OCI-LY1 (cell line): ENCODE measurements at regions not wholly inside any gene's neighbourhood (a gene's known extent, or its start where the extent isn't known, plus 50 kb on each side); places are given as distances from the start of the nearest gene placed in this dataset.

ENCODE experiments used
- EZH2 ChIP-seq: fragments of 200-600 bp; sonication (generic), shearing (Covaris generic); IDR thresholded peaks from 2 replicates; pipeline ENCODE4 v1.8.0; 2017; ENCODE audit warnings: borderline replicate concordance, mixed run types, mild to moderate bottlenecking, antibody characterized with exemption, low read length, moderate library complexity, mixed read lengths
- TF ChIP-seq, protein P1 (sequence below): fragments of 200-600 bp; sonication (generic), shearing (Covaris generic); IDR thresholded peaks from 2 replicates; pipeline ENCODE4 v1.5.1; 2017; ENCODE audit warnings: mild to moderate bottlenecking, antibody characterized with exemption, low read length, moderate library complexity, mixed read lengths

DNA sequence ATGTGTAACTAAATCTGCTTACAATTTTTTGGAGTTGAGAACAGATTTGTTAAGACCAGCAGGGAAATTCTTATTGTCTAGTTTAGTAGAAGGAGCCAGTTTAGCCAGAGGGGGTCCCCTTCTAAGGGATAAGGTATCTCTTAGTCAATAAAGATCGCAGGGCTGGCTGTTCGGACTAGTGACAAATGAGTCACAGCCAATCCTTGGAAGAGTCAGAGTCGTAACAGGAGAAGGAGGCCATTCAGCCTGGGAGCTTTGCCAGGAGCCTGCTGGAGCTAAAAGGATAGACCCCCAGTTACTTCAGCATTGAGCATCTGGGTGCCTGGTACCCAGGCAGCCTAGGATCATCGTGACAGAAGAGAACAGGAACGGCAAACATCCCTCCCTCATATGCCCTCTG is 191.6 kb upstream of the ARHGAP20 start:
- TF ChIP-seq, protein P1, sequence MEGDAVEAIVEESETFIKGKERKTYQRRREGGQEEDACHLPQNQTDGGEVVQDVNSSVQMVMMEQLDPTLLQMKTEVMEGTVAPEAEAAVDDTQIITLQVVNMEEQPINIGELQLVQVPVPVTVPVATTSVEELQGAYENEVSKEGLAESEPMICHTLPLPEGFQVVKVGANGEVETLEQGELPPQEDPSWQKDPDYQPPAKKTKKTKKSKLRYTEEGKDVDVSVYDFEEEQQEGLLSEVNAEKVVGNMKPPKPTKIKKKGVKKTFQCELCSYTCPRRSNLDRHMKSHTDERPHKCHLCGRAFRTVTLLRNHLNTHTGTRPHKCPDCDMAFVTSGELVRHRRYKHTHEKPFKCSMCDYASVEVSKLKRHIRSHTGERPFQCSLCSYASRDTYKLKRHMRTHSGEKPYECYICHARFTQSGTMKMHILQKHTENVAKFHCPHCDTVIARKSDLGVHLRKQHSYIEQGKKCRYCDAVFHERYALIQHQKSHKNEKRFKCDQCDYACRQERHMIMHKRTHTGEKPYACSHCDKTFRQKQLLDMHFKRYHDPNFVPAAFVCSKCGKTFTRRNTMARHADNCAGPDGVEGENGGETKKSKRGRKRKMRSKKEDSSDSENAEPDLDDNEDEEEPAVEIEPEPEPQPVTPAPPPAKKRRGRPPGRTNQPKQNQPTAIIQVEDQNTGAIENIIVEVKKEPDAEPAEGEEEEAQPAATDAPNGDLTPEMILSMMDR, result no peak
- no peak for TF ChIP-seq EZH2
